Effector memory CD8-positive, alpha-beta T cell (primary cell): ENCODE measurements at regions not wholly inside any gene's neighbourhood (a gene's known extent, or its start where the extent isn't known, plus 50 kb on each side); places are given as distances from the start of the nearest gene placed in this dataset.

Source experiments
- ATAC-seq: fragments of 150-1000 bp; cut with Tn5 transposase; replicated peaks from 2 replicates; pipeline ENCODE4 v1.10.0; 2021; ENCODE audit warnings: mild to moderate bottlenecking, moderate library complexity
- DNase-seq, 3 experiments: peaks; one replicate each; pipeline ENCODE4 v3.0.0; 2021
- H3K27ac Mint-ChIP-seq, 2 donors: one replicate each; pipeline ENCODE4 v1.8.0; 2022; ENCODE audit warnings: mild to moderate bottlenecking in 2 of 2, mixed read lengths in 2 of 2, moderate library complexity in 2 of 2
- H3K27me3 Mint-ChIP-seq, 2 donors: one replicate each; pipeline ENCODE4 v1.8.0; 2022; ENCODE audit warnings: mixed read lengths in 2 of 2
- H3K36me3 Mint-ChIP-seq: one replicate; pipeline ENCODE4 v1.8.0; 2022; ENCODE audit warnings: mild to moderate bottlenecking, moderate library complexity, mixed read lengths; ENCODE audit not compliant: insufficient read depth
- H3K4me1 Mint-ChIP-seq, 2 donors: one replicate each; pipeline ENCODE4 v1.8.0; 2022; ENCODE audit warnings: low read depth in 2 of 2, mixed read lengths in 2 of 2
- H3K4me3 Mint-ChIP-seq, 2 donors: one replicate each; pipeline ENCODE4 v1.8.0; 2022; ENCODE audit warnings: mild to moderate bottlenecking in 2 of 2, mixed read lengths in 2 of 2, moderate library complexity in 2 of 2
- H3K9me3 Mint-ChIP-seq, 2 donors: one replicate each; pipeline ENCODE4 v1.8.0; 2022; ENCODE audit warnings: mixed read lengths in 2 of 2

- no peak for ATAC-seq
- no peaks in the 10 kb centered on the region for H3K36me3 Mint-ChIP-seq
- H3K27ac Mint-ChIP-seq = no peak overlapping the region
- no peak overlapping the region for H3K4me3 Mint-ChIP-seq
- H3K4me1 Mint-ChIP-seq = no peaks in the 10 kb centered on the region
- DNase-seq = no peak
- no peaks in the 10 kb centered on the region for H3K9me3 Mint-ChIP-seq
- H3K27me3 Mint-ChIP-seq = peaks cover 0 to 27% of the 10 kb centered on the region in 2 donors
Measured at GRCh38 chr16:80197741-80198201, 343.0 kb upstream of the DYNLRB2 start.

GRCh38 chr16:80191928-80192327 is 348.9 kb upstream of the DYNLRB2 start:
- DNase-seq (no peak), ATAC-seq (no peak)
- Mint-ChIP-seq H3K27me3 (peaks cover 12 to 30% of the 10 kb centered on the region in 2 donors), H3K4me3 (no peak overlapping the region), H3K9me3 (no peaks in the 10 kb centered on the region), H3K4me1 (no peaks in the 10 kb centered on the region), H3K36me3 (no peaks in the 10 kb centered on the region), H3K27ac (no peak overlapping the region)

- H3K9me3 Mint-ChIP-seq = no peaks in the 10 kb centered on the region
- H3K27me3 Mint-ChIP-seq = peaks cover 12 to 30% of the 10 kb centered on the region in 2 donors
- H3K4me3 Mint-ChIP-seq = no peak overlapping the region
- H3K36me3 Mint-ChIP-seq = no peaks in the 10 kb centered on the region
- DNase-seq (no peak), ATAC-seq (no peak)
- no peaks in the 10 kb centered on the region for H3K4me1 Mint-ChIP-seq
- H3K27ac Mint-ChIP-seq = no peak overlapping the region
Measured at GRCh38 chr16:80189476-80190175, 351.2 kb upstream of the DYNLRB2 start.

- Mint-ChIP-seq H3K27me3 (peaks cover 18 to 26% of the 10 kb centered on the region in 2 donors), H3K4me3 (no peak overlapping the region), H3K4me1 (no peaks in the 10 kb centered on the region)
Measured at GRCh38 chr16:80176114-80176513, 364.7 kb upstream of the DYNLRB2 start.

GRCh38 chr16:80175011-80175410 is 365.8 kb upstream of the DYNLRB2 start:
- Mint-ChIP-seq H3K36me3 (no peaks in the 10 kb centered on the region), H3K4me3 (no peak overlapping the region), H3K27me3 (peaks cover 23 to 24% of the 10 kb centered on the region in 2 donors), H3K9me3 (no peaks in the 10 kb centered on the region), H3K4me1 (no peaks in the 10 kb centered on the region), H3K27ac (no peak overlapping the region)
- ATAC-seq (no peak), DNase-seq (no peak)

More at GRCh38 chr16:80176114-80176513, 364.7 kb upstream of the DYNLRB2 start:
- no peaks in the 10 kb centered on the region for H3K36me3 Mint-ChIP-seq
- H3K9me3 Mint-ChIP-seq = no peaks in the 10 kb centered on the region
- no peak for DNase-seq
- ATAC-seq = no peak
- no peak overlapping the region for H3K27ac Mint-ChIP-seq

- no peak overlapping the region for H3K4me3 Mint-ChIP-seq
- ATAC-seq (no peak), DNase-seq (no peak)
- no peak overlapping the region for H3K27ac Mint-ChIP-seq
- peaks cover 23 to 24% of the 10 kb centered on the region in 2 donors for H3K27me3 Mint-ChIP-seq
- H3K4me1 Mint-ChIP-seq = no peaks in the 10 kb centered on the region
- no peaks in the 10 kb centered on the region for H3K36me3 Mint-ChIP-seq
- H3K9me3 Mint-ChIP-seq = no peaks in the 10 kb centered on the region
Measured at GRCh38 chr16:80174416-80174815, 366.4 kb upstream of the DYNLRB2 start.

- no peaks in the 10 kb centered on the region for H3K36me3 Mint-ChIP-seq
Measured at GRCh38 chr16:80171746-80172145, 369.0 kb upstream of the DYNLRB2 start.

GRCh38 chr16:80171199-80171598 is 369.6 kb upstream of the DYNLRB2 start:
- Mint-ChIP-seq H3K9me3 (no peaks in the 10 kb centered on the region), H3K27ac (no peak overlapping the region), H3K27me3 (peaks cover 5 to 9% of the 10 kb centered on the region in 2 donors), H3K4me1 (no peaks in the 10 kb centered on the region), H3K36me3 (no peaks in the 10 kb centered on the region), H3K4me3 (no peak overlapping the region)
- no peak for ATAC-seq
- no peak for DNase-seq

More at GRCh38 chr16:80171746-80172145, 369.0 kb upstream of the DYNLRB2 start:
- H3K27ac Mint-ChIP-seq = no peak overlapping the region
- peaks cover 7 to 12% of the 10 kb centered on the region in 2 donors for H3K27me3 Mint-ChIP-seq
- no peaks in the 10 kb centered on the region for H3K9me3 Mint-ChIP-seq
- DNase-seq = no peak
- no peak overlapping the region for H3K4me3 Mint-ChIP-seq
- ATAC-seq = no peak
- H3K4me1 Mint-ChIP-seq = no peaks in the 10 kb centered on the region

GRCh38 chr16:80167657-80168390 is 373.0 kb upstream of the DYNLRB2 start:
- Mint-ChIP-seq H3K4me3 (no peak overlapping the region), H3K27me3 (peaks cover 10 to 12% of the 10 kb centered on the region in 2 donors), H3K36me3 (no peaks in the 10 kb centered on the region), H3K4me1 (no peaks in the 10 kb centered on the region), H3K27ac (no peak overlapping the region), H3K9me3 (no peaks in the 10 kb centered on the region)
- no peak for DNase-seq
- no peak for ATAC-seq

- Mint-ChIP-seq H3K27me3 (peaks cover 10 to 12% of the 10 kb centered on the region in 2 donors), H3K27ac (no peak overlapping the region), H3K4me1 (no peaks in the 10 kb centered on the region), H3K4me3 (no peak overlapping the region), H3K36me3 (no peaks in the 10 kb centered on the region), H3K9me3 (no peaks in the 10 kb centered on the region)
- DNase-seq (no peak), ATAC-seq (no peak)
Measured at GRCh38 chr16:80166082-80166481, 374.7 kb upstream of the DYNLRB2 start.

- H3K36me3 Mint-ChIP-seq = no peaks in the 10 kb centered on the region
- no peak overlapping the region for H3K4me3 Mint-ChIP-seq
- no peak for ATAC-seq
- peaks cover 7 to 11% of the 10 kb centered on the region in 2 donors for H3K27me3 Mint-ChIP-seq
- no peaks in the 10 kb centered on the region for H3K9me3 Mint-ChIP-seq
- H3K27ac Mint-ChIP-seq = no peak overlapping the region
- H3K4me1 Mint-ChIP-seq = no peaks in the 10 kb centered on the region
- no peak for DNase-seq
Measured at GRCh38 chr16:80164966-80165550, 375.7 kb upstream of the DYNLRB2 start.

GRCh38 chr16:80163339-80163738 is 377.5 kb upstream of the DYNLRB2 start:
- peaks cover 15 to 25% of the 10 kb centered on the region in 2 donors for H3K27me3 Mint-ChIP-seq

GRCh38 chr16:80161799-80162739 is 378.7 kb upstream of the DYNLRB2 start:
- Mint-ChIP-seq H3K27me3 (peaks cover 22 to 25% of the 10 kb centered on the region in 2 donors), H3K27ac (no peak overlapping the region), H3K4me1 (no peaks in the 10 kb centered on the region), H3K9me3 (no peaks in the 10 kb centered on the region), H3K36me3 (no peaks in the 10 kb centered on the region), H3K4me3 (no peak overlapping the region)
- DNase-seq = no peak
- no peak for ATAC-seq

More at GRCh38 chr16:80163339-80163738, 377.5 kb upstream of the DYNLRB2 start:
- no peaks in the 10 kb centered on the region for H3K4me1 Mint-ChIP-seq
- H3K36me3 Mint-ChIP-seq = no peaks in the 10 kb centered on the region
- ATAC-seq = no peak
- H3K4me3 Mint-ChIP-seq = no peak overlapping the region
- no peaks in the 10 kb centered on the region for H3K9me3 Mint-ChIP-seq
- DNase-seq = no peak
- H3K27ac Mint-ChIP-seq = no peak overlapping the region
